Neutrophil (primary cell): ENCODE measurements at regions not wholly inside any gene's neighbourhood (a gene's known extent, or its start where the extent isn't known, plus 50 kb on each side); places are given as distances from the start of the nearest gene placed in this dataset.

Source experiments
- H3K27ac ChIP-seq: fragments of 200-600 bp; sonication (generic); 2 replicates; pipeline ENCODE4 v1.5.1; 2016; ENCODE audit warnings: mild to moderate bottlenecking, moderate library complexity
- H3K27me3 ChIP-seq: fragments of 200-600 bp; sonication (generic); 2 replicates; pipeline ENCODE4 v1.6.0; 2016; ENCODE audit warnings: mild to moderate bottlenecking
- H3K36me3 ChIP-seq: fragments of 200-600 bp; sonication (generic); 2 replicates; pipeline ENCODE4 v1.5.1; 2017
- H3K4me1 ChIP-seq, 2 experiments: fragments of 200-600 bp in 1 of 2; sonication (generic) in 1 of 2; 1 replicate in 1 of 2; 2 replicates in 1 of 2; pipeline versions ENCODE4 v1.5.1 to v1.6.1; 2013 to 2016; ENCODE audit warnings: low read depth in 1 of 2, low read length in 1 of 2, mild to moderate bottlenecking in 1 of 2, moderate library complexity in 1 of 2; ENCODE audit not compliant: control insufficient read depth in 1 of 2, insufficient read depth in 1 of 2
- H3K4me3 ChIP-seq, 2 experiments: fragments of 200-600 bp in 1 of 2; sonication (generic) in 1 of 2; 1 replicate in 1 of 2; 2 replicates in 1 of 2; pipeline ENCODE4 v1.5.1; 2013 to 2016; ENCODE audit warnings: low read depth in 1 of 2, low read length in 1 of 2, mild to moderate bottlenecking in 1 of 2, moderate library complexity in 1 of 2
- H3K9me3 ChIP-seq: fragments of 200-600 bp; sonication (generic); 2 replicates; pipeline ENCODE4 v1.5.1; 2016
- CTCF ChIP-seq: fragments of 200-600 bp; sonication (generic); IDR thresholded peaks from 2 replicates; pipeline ENCODE4 v1.5.1; 2016; ENCODE audit warnings: antibody characterized with exemption

GRCh38 chr12:45582986-45583659 lies 146.4 kb upstream of the ARID2 start:
- Histone ChIP-seq H3K27me3 (no peaks in the 10 kb centered on the region), H3K9me3 (no peaks in the 10 kb centered on the region), H3K4me3 (no peak overlapping the region), H3K36me3 (no peaks in the 10 kb centered on the region), H3K27ac (no peak overlapping the region), H3K4me1 (no peaks in the 10 kb centered on the region)
- TF ChIP-seq CTCF: no peak

GRCh38 chr12:45584336-45584735 lies 145.2 kb upstream of the ARID2 start:
- Histone ChIP-seq H3K27me3 (no peaks in the 10 kb centered on the region), H3K4me1 (no peaks in the 10 kb centered on the region), H3K9me3 (no peaks in the 10 kb centered on the region), H3K27ac (no peak overlapping the region), H3K4me3 (no peak overlapping the region), H3K36me3 (no peaks in the 10 kb centered on the region)
- TF ChIP-seq CTCF: no peak

DNA sequence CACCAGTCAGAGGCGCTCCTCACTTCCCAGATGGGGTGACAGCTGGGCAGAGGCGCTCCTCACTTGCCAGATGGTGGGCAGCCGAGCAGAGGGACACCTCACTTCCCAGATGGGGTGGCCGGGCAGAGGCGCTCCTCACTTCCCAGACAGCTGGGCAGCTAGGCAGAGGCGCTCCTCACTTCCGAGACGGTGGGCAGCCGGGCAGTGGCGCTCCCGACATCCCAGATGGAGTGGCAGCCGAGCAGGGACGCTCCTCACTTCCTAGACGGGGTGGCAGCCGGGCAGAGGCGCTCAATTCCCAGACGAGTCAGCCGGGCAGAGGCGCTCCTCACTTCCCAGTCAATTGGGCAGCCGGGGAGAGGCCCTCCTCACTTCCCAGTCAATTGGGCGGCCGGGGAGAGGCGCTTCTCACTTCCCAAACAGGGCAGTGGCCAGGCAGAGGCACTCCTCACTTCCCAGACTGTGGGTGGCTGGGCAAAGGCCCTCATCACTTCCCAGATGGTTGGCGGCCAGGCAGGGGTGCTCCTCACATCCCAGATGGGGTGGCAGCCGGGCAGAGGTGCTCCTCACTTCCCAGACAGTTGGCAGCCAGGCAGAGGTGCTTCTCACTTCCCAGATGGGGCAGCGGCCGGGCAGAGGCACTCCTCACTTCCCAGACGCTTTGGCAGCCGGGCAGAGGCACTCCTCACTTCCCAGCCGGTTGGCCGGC lies 143.8 kb upstream of the ARID2 start:
- no peak for TF ChIP-seq CTCF
- no peaks in the 10 kb centered on the region for H3K36me3 ChIP-seq
- H3K4me1 ChIP-seq: no peaks in the 10 kb centered on the region
- H3K9me3 ChIP-seq: no peaks in the 10 kb centered on the region
- H3K27ac ChIP-seq: no peak overlapping the region
- H3K27me3 ChIP-seq: no peaks in the 10 kb centered on the region
- H3K4me3 ChIP-seq: no peak overlapping the region

- TF ChIP-seq CTCF: no peak
- H3K36me3 ChIP-seq: no peaks in the 10 kb centered on the region
- no peaks in the 10 kb centered on the region for H3K4me1 ChIP-seq
- no peak overlapping the region for H3K4me3 ChIP-seq
- no peak overlapping the region for H3K27ac ChIP-seq
- no peaks in the 10 kb centered on the region for H3K9me3 ChIP-seq
- no peaks in the 10 kb centered on the region for H3K27me3 ChIP-seq
Measured at GRCh38 chr12:45586486-45586885, 143.0 kb upstream of the ARID2 start.

DNA sequence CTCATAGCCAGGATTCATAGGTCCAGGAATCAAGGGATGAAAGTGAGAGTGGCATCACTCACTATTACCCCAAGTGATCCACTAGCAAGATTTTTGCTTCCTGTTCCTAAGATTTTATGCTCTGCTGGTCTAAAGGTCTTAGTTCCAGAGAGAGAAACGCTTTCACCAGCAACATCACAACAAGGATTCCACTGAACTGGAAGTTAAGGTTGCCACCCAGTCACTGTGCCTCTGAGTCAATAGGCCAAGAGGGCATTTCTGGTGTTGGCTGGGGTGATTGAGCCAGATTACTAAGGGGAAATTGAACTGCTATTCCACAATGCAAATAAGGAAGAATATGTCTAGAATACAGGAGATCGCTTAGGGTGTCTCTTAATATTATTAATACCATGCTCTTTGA lies 142.5 kb upstream of the ARID2 start:
- no peak for TF ChIP-seq CTCF
- Histone ChIP-seq H3K9me3 (no peaks in the 10 kb centered on the region), H3K27ac (no peak overlapping the region), H3K36me3 (no peaks in the 10 kb centered on the region), H3K27me3 (no peaks in the 10 kb centered on the region), H3K4me3 (no peak overlapping the region), H3K4me1 (no peaks in the 10 kb centered on the region)
